GM12878 (cell line): ENCODE measurements at regions not wholly inside any gene's neighbourhood (a gene's known extent, or its start where the extent isn't known, plus 50 kb on each side); places are given as distances from the start of the nearest gene placed in this dataset.

Experiments used
- ATAC-seq: fragments of 200-7000 bp; cut with Tn5 transposase; 3 replicates; pipeline ENCODE4 v1.9.1; 2020; ENCODE audit warnings: mild to moderate bottlenecking, moderate library complexity
- BruUV-seq: library from RNA; stranded (reverse); fragments of 400-500 nt; replicated peaks from 2 replicates; lab custom pipeline; 2021; lab: Mats Ljungman, UMichigan
- CTCF ChIA-PET: fragments of 300-600 bp; sonication (Branson Sonifier 250); formaldehyde crosslinking; extraction: SDS; loops from one replicate; lab custom pipeline; 2021; ENCODE audit warnings: inconsistent platforms; lab: Yijun Ruan, JAX
- POLR2A ChIA-PET: fragments of 350-600 bp; formaldehyde crosslinking; extraction: SDS; loops from one replicate; lab custom pipeline; 2021; ENCODE audit warnings: inconsistent platforms; lab: Charles Lee
- RAD21 ChIA-PET: fragments of 300-600 bp; sonication (Branson Sonifier 250); formaldehyde crosslinking; loops from one replicate; lab custom pipeline; 2023; ENCODE audit warnings: antibody characterized with exemption; ENCODE audit not compliant: unreplicated experiment; lab: Charles Lee
- SMC1A ChIA-PET: fragments of 300-600 bp; sonication (Branson Sonifier 250); formaldehyde crosslinking; loops from one replicate; lab custom pipeline; 2023; ENCODE audit not compliant: unreplicated experiment, uncharacterized antibody; lab: Charles Lee
- DNase-seq: peaks from one replicate; pipeline ENCODE4 v3.0.0-alpha.2; 2011; ENCODE audit warnings: low read depth, low spot score
- FAIRE-seq: peaks from 3 replicates; lab custom pipeline; 2011; peaks lifted over from hg19 to GRCh38; lab: Jason Lieb, UNC
- H2AFZ ChIP-seq: 2 replicates; pipeline ENCODE4 v1.6.0; 2011; ENCODE audit warnings: low read depth, low read length, control low read depth; ENCODE audit not compliant: control insufficient read depth
- H3K27ac ChIP-seq: 2 replicates; pipeline ENCODE4 v1.5.1; 2011; ENCODE audit warnings: control low read depth; ENCODE audit not compliant: control insufficient read depth, insufficient read depth
- H3K27me3 ChIP-seq, 2 experiments: replicated peaks in 1 of 2; 2 replicates each; pipeline versions ENCODE4 v1.6.0 to v1.6.1; 2011; ENCODE audit warnings: low read length in 1 of 2; ENCODE audit not compliant: control insufficient read depth in 2 of 2, insufficient read depth in 2 of 2
- H3K36me3 ChIP-seq, 2 experiments: 2 replicates each; pipeline ENCODE4 v1.5.1; 2011; ENCODE audit warnings: low read length in 1 of 2; ENCODE audit not compliant: control insufficient read depth in 2 of 2, insufficient read depth in 2 of 2
- H3K4me1 ChIP-seq: 2 replicates; pipeline ENCODE4 v1.6.1; 2011; ENCODE audit warnings: mild to moderate bottlenecking, low read length, moderate library complexity, mixed read lengths; ENCODE audit not compliant: control insufficient read depth, insufficient read depth
- H3K4me2 ChIP-seq: 2 replicates; pipeline ENCODE4 v1.6.0; 2011; ENCODE audit warnings: control low read depth; ENCODE audit not compliant: control insufficient read depth, insufficient read depth
- H3K4me3 ChIP-seq: fragments of 200-600 bp; sonication (generic); 2 replicates; pipeline ENCODE4 v1.5.1; 2016
- H3K79me2 ChIP-seq: 2 replicates; pipeline ENCODE4 v1.6.0; 2011; ENCODE audit warnings: low read length; ENCODE audit not compliant: control insufficient read depth, insufficient read depth
- H3K9ac ChIP-seq: 2 replicates; pipeline ENCODE4 v1.8.0; 2011; ENCODE audit warnings: low read length, control low read depth, mixed read lengths; ENCODE audit not compliant: control insufficient read depth, insufficient read depth
- H3K9me3 ChIP-seq: replicated peaks from 3 replicates; pipeline ENCODE4 v1.5.1; 2011; ENCODE audit warnings: mild to moderate bottlenecking, low read length; ENCODE audit not compliant: control insufficient read depth, insufficient read depth
- H4K20me1 ChIP-seq: 2 replicates; pipeline ENCODE4 v1.6.0; 2011; ENCODE audit not compliant: control insufficient read depth, insufficient read depth
- DPF2 ChIP-seq: fragments of 450-650 bp; IDR thresholded peaks from 2 replicates; pipeline ENCODE4 v1.6.1; 2017; ENCODE audit warnings: mild to moderate bottlenecking
- TCF3 ChIP-seq: IDR thresholded peaks from 2 replicates; pipeline ENCODE4 v1.6.1; 2012; ENCODE audit warnings: low read depth, mild to moderate bottlenecking, low read length, borderline replicate concordance; ENCODE audit not compliant: insufficient read depth
- ZNF384 ChIP-seq: IDR thresholded peaks from 2 replicates; pipeline ENCODE4 v1.6.1; 2012; ENCODE audit warnings: low read depth, mild to moderate bottlenecking, low read length, improper control_type of control experiment, borderline replicate concordance
- WGBS: methylation state at CpG from one replicate; pipeline ENCODE4 v1.1.6; 2016; ENCODE audit warnings: low lambda C conversion rate; ENCODE audit not compliant: insufficient replicate concordance, insufficient coverage; ENCODE audit errors: missing lambda C conversion rate; 5-methylcytosine and 5-hydroxymethylcytosine counted together
- in situ Hi-C: fragments of 300-500 bp; cut with MboI; formaldehyde crosslinking; loops from 9 replicates; pipeline ENCODE4 v1.14.3; 2018; ENCODE audit warnings: mixed read lengths
- intact Hi-C: fragments of 100-400 bp; cut with micrococcal nuclease; formaldehyde crosslinking; loops from one replicate; pipeline ENCODE4 v1.14.2; 2022; ENCODE audit not compliant: unreplicated experiment
- TF ChIP-seq, protein P1 (sequence below): fragments of 450-650 bp; IDR thresholded peaks from 2 replicates; pipeline ENCODE4 v1.6.1; 2017; ENCODE audit warnings: mild to moderate bottlenecking, moderate library complexity

DNA sequence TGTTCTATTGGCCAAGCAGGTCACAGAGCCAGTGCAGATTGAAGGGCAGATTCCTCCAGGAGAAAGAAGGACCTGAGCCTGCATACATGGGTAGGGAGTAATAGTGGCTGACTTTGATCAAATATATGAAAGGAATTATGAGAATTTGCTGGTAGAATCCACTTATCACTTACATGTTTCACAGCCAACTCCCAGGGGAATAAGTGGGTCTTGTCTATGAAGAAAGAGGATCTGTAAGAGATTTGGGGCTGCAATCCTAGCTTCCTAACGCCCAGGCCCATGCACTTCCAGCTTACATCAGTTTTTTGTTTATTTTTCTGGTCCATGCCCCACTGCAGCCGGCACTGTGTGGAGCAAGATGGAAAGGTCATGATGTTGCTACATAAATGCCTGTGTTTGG, 107.9 kb upstream of the SYNDIG1 start:
- TF ChIP-seq DPF2 = no peak
- no peak for TF ChIP-seq ZNF384
- no peak for TF ChIP-seq TCF3
- TF ChIP-seq, protein P1, sequence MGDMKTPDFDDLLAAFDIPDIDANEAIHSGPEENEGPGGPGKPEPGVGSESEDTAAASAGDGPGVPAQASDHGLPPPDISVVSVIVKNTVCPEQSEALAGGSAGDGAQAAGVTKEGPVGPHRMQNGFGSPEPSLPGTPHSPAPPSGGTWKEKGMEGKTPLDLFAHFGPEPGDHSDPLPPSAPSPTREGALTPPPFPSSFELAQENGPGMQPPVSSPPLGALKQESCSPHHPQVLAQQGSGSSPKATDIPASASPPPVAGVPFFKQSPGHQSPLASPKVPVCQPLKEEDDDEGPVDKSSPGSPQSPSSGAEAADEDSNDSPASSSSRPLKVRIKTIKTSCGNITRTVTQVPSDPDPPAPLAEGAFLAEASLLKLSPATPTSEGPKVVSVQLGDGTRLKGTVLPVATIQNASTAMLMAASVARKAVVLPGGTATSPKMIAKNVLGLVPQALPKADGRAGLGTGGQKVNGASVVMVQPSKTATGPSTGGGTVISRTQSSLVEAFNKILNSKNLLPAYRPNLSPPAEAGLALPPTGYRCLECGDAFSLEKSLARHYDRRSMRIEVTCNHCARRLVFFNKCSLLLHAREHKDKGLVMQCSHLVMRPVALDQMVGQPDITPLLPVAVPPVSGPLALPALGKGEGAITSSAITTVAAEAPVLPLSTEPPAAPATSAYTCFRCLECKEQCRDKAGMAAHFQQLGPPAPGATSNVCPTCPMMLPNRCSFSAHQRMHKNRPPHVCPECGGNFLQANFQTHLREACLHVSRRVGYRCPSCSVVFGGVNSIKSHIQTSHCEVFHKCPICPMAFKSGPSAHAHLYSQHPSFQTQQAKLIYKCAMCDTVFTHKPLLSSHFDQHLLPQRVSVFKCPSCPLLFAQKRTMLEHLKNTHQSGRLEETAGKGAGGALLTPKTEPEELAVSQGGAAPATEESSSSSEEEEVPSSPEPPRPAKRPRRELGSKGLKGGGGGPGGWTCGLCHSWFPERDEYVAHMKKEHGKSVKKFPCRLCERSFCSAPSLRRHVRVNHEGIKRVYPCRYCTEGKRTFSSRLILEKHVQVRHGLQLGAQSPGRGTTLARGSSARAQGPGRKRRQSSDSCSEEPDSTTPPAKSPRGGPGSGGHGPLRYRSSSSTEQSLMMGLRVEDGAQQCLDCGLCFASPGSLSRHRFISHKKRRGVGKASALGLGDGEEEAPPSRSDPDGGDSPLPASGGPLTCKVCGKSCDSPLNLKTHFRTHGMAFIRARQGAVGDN = no peak
- no peaks in the 10 kb centered on the region; the same call in 2 of the 3 replicates for H3K9me3 ChIP-seq
- no peaks in the 10 kb centered on the region for H4K20me1 ChIP-seq
- H3K4me2 ChIP-seq = no peak overlapping the region
- no peak overlapping the region for H3K4me3 ChIP-seq
- WGBS = 21% methylated on average over 2 of the region's 2 CpGs
- intact Hi-C loops (no loop called here), in situ Hi-C loops (no loop called here)
- H3K79me2 ChIP-seq = no peaks in the 10 kb centered on the region
- FAIRE-seq = no peak
- ATAC-seq = no peak
- no peak overlapping the region for H2AFZ ChIP-seq
- no peak overlapping the region for H3K9ac ChIP-seq
- SMC1A ChIA-PET = no interaction called here
- CTCF ChIA-PET = no interaction called here
- DNase-seq = no peak
- no peak overlapping the region for H3K27ac ChIP-seq
- BruUV-seq = no TSS peak
- no peaks in the 10 kb centered on the region for H3K27me3 ChIP-seq
- POLR2A ChIA-PET = no interaction called here
- H3K4me1 ChIP-seq = no peaks in the 10 kb centered on the region
- RAD21 ChIA-PET = no interaction called here
- no peaks in the 10 kb centered on the region for H3K36me3 ChIP-seq
